ENCODE measurements at regions not wholly inside any gene's neighbourhood (a gene's known extent, or its start where the extent isn't known, plus 50 kb on each side); places are given as distances from the start of the nearest gene placed in this dataset.

DNA sequence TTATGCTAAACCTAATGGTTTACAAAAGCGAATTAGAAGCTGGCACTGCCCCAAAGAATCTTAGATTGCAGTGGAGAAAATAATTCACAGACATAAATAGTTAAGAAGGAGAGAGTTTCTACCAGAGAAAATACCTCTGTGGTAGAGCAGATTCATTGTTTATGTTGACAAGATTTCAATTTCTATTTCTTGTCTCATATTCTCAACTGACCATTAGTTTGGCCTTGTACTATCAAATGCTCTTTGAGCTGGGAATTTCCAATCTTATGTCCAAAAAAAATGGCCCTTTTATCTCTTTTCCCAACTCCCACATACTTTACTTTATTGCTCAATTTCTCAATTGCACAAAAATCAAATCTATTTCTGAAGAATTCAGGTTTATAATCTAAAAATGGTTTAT, 804.1 kb upstream of the CITED2 start:
- Histone ChIP-seq H3K9me2 (replicated peaks; ENCODE audit: insufficient read depth, low read length) (no peaks in the 10 kb centered on the region), H3K27ac (ENCODE audit: low read length) (no peak overlapping the region), H3K9ac (ENCODE audit: low read length) (no peak overlapping the region), H3K36me3 (replicated peaks; ENCODE audit: insufficient read depth, low read length) (no peaks in the 10 kb centered on the region), H3K4me1 (ENCODE audit: low read length) (no peaks in the 10 kb centered on the region), H3K4me2 (ENCODE audit: low read depth, low read length) (no peak overlapping the region), H3K9me3 (replicated peaks; ENCODE audit: insufficient read depth, low read length) (no peaks in the 10 kb centered on the region), H3K27me3 (replicated peaks; ENCODE audit: insufficient read depth, low read length) (no peaks in the 10 kb centered on the region), H4K20me1 (ENCODE audit: insufficient read depth, low read length) (no peaks in the 10 kb centered on the region), H3K79me2 (ENCODE audit: low read length) (no peaks in the 10 kb centered on the region), H3K4me3 (ENCODE audit: low read length) (no peak overlapping the region), H2AFZ (ENCODE audit: low read length) (no peak overlapping the region), H3F3A (ENCODE audit: insufficient read depth, low read length) (no peaks in the 10 kb centered on the region)
- no peak for DNase-seq
- TF ChIP-seq EZH2 (optimal IDR thresholded peaks at IDR 0.05; ENCODE audit: low read depth, low read length) (no peak), EZH2phosphoT487 (IDR thresholded peaks at IDR 0.05; ENCODE audit: low read length) (no peak)
- TF ChIP-seq, protein P1, sequence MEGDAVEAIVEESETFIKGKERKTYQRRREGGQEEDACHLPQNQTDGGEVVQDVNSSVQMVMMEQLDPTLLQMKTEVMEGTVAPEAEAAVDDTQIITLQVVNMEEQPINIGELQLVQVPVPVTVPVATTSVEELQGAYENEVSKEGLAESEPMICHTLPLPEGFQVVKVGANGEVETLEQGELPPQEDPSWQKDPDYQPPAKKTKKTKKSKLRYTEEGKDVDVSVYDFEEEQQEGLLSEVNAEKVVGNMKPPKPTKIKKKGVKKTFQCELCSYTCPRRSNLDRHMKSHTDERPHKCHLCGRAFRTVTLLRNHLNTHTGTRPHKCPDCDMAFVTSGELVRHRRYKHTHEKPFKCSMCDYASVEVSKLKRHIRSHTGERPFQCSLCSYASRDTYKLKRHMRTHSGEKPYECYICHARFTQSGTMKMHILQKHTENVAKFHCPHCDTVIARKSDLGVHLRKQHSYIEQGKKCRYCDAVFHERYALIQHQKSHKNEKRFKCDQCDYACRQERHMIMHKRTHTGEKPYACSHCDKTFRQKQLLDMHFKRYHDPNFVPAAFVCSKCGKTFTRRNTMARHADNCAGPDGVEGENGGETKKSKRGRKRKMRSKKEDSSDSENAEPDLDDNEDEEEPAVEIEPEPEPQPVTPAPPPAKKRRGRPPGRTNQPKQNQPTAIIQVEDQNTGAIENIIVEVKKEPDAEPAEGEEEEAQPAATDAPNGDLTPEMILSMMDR (IDR thresholded peaks at IDR 0.05; ENCODE audit: low read length), result no peak

DNA sequence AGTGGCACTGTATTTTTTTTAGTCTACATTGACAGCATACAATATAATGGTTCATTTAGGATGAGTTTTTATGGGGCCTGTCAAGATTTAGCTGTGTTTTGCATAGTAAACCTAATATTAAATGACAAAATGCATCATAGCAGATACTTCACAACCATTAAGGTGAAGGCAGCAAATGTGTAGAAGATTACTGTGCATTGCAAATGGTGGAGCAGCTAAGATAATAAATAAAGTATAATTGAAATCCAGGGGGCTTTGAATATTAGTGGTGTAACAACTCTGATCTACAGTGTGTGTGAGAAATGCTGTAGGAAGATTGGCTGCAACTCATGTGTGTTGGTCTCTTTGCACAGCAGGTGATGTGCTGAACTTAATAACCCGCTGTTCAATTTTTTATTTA, 801.9 kb upstream of the CITED2 start:
- H3K4me1 ChIP-seq (ENCODE audit: low read length), result no peaks in the 10 kb centered on the region
- H3F3A ChIP-seq (ENCODE audit: insufficient read depth, low read length), result no peaks in the 10 kb centered on the region
- no peaks in the 10 kb centered on the region for H3K9me2 ChIP-seq (replicated peaks; ENCODE audit: insufficient read depth, low read length)
- no peaks in the 10 kb centered on the region for H3K79me2 ChIP-seq (ENCODE audit: low read length)
- no peak for TF ChIP-seq EZH2phosphoT487 (IDR thresholded peaks at IDR 0.05; ENCODE audit: low read length)
- TF ChIP-seq EZH2 (optimal IDR thresholded peaks at IDR 0.05; ENCODE audit: low read depth, low read length), result no peak
- TF ChIP-seq, protein P1 (IDR thresholded peaks at IDR 0.05; ENCODE audit: low read length), result no peak
- H3K36me3 ChIP-seq (replicated peaks; ENCODE audit: insufficient read depth, low read length), result no peaks in the 10 kb centered on the region
- H3K27ac ChIP-seq (ENCODE audit: low read length), result no peak overlapping the region
- H3K4me3 ChIP-seq (ENCODE audit: low read length), result no peak overlapping the region
- H3K9me3 ChIP-seq (replicated peaks; ENCODE audit: insufficient read depth, low read length), result no peaks in the 10 kb centered on the region; the same call in 1 of the 2 replicates
- no peaks in the 10 kb centered on the region for H4K20me1 ChIP-seq (ENCODE audit: insufficient read depth, low read length)
- H3K4me2 ChIP-seq (ENCODE audit: low read depth, low read length), result no peak overlapping the region
- H3K9ac ChIP-seq (ENCODE audit: low read length), result no peak overlapping the region
- no peak overlapping the region for H2AFZ ChIP-seq (ENCODE audit: low read length)
- no peaks in the 10 kb centered on the region for H3K27me3 ChIP-seq (replicated peaks; ENCODE audit: insufficient read depth, low read length)
- DNase-seq, result no peak

DNA sequence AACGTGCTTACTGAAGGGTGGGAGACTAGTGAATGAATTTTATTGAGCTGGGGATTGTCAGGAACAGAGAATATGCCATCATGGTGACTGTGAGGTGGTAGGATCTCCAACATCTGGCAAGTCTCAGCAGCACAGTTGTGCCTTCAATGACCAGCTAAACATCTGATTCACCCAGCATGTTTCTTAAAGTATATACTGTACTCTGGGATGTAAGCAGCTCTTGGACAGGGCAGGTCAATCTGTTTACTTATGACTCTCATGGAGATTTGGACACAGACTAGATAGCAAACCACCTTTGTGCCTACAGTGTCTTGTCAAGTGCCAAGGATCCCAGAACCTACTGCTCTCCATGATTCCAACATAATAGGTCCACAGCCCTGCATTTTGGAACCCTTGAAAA, 801.0 kb upstream of the CITED2 start:
- no peaks in the 10 kb centered on the region for H3K27me3 ChIP-seq (replicated peaks; ENCODE audit: insufficient read depth, low read length)
- H3K4me3 ChIP-seq (ENCODE audit: low read length), result no peak overlapping the region
- H3F3A ChIP-seq (ENCODE audit: insufficient read depth, low read length), result no peaks in the 10 kb centered on the region
- no peaks in the 10 kb centered on the region for H3K9me2 ChIP-seq (replicated peaks; ENCODE audit: insufficient read depth, low read length)
- no peak overlapping the region for H3K27ac ChIP-seq (ENCODE audit: low read length)
- H2AFZ ChIP-seq (ENCODE audit: low read length), result no peak overlapping the region
- H3K4me2 ChIP-seq (ENCODE audit: low read depth, low read length), result no peak overlapping the region
- DNase-seq, result no peak
- no peaks in the 10 kb centered on the region for H3K36me3 ChIP-seq (replicated peaks; ENCODE audit: insufficient read depth, low read length)
- no peaks in the 10 kb centered on the region for H4K20me1 ChIP-seq (ENCODE audit: insufficient read depth, low read length)
- H3K79me2 ChIP-seq (ENCODE audit: low read length), result no peaks in the 10 kb centered on the region
- no peaks in the 10 kb centered on the region; the same call in 1 of the 2 replicates for H3K9me3 ChIP-seq (replicated peaks; ENCODE audit: insufficient read depth, low read length)
- no peak overlapping the region for H3K9ac ChIP-seq (ENCODE audit: low read length)
- no peak for TF ChIP-seq EZH2 (optimal IDR thresholded peaks at IDR 0.05; ENCODE audit: low read depth, low read length)
- TF ChIP-seq, protein P1 (IDR thresholded peaks at IDR 0.05; ENCODE audit: low read length), result no peak
- TF ChIP-seq EZH2phosphoT487 (IDR thresholded peaks at IDR 0.05; ENCODE audit: low read length), result no peak
- no peaks in the 10 kb centered on the region for H3K4me1 ChIP-seq (ENCODE audit: low read length)
